GM23248 (cell line): ENCODE measurements at regions not wholly inside any gene's neighbourhood (a gene's known extent, or its start where the extent isn't known, plus 50 kb on each side); places are given as distances from the start of the nearest gene placed in this dataset.

Experiments
- DNase-seq: peaks from one replicate; pipeline ENCODE4 v3.0.0-alpha.2; 2015
- H2AFZ ChIP-seq: fragments of 200-600 bp; sonication (generic); 2 replicates; pipeline ENCODE4 v1.6.1; 2016; ENCODE audit warnings: antibody characterized with exemption
- H3F3A ChIP-seq: fragments of 200-600 bp; sonication (generic); 2 replicates; pipeline ENCODE4 v1.6.1; 2016; ENCODE audit warnings: mild to moderate bottlenecking, antibody characterized with exemption, mixed run types; ENCODE audit not compliant: insufficient read depth
- H3K27ac ChIP-seq: fragments of 200-600 bp; sonication (generic); 2 replicates; pipeline ENCODE4 v1.5.1; 2016; ENCODE audit warnings: mild to moderate bottlenecking
- H3K27me3 ChIP-seq: fragments of 200-600 bp; sonication (generic); replicated peaks from 2 replicates; pipeline ENCODE4 v1.6.1; 2016; ENCODE audit warnings: mild to moderate bottlenecking; ENCODE audit not compliant: insufficient read depth
- H3K36me3 ChIP-seq: fragments of 200-600 bp; sonication (generic); 2 replicates; pipeline ENCODE4 v1.6.1; 2016; ENCODE audit warnings: low read depth, mild to moderate bottlenecking
- H3K4me1 ChIP-seq: fragments of 200-600 bp; sonication (generic); 2 replicates; pipeline ENCODE4 v1.6.1; 2016; ENCODE audit warnings: mild to moderate bottlenecking; ENCODE audit not compliant: insufficient read depth
- H3K4me2 ChIP-seq: fragments of 200-600 bp; sonication (generic); one replicate; pipeline ENCODE4 v1.6.1; 2016; ENCODE audit warnings: mild to moderate bottlenecking; ENCODE audit not compliant: unreplicated experiment
- H3K4me3 ChIP-seq: fragments of 200-600 bp; sonication (generic); 2 replicates; pipeline ENCODE4 v1.5.1; 2016; ENCODE audit warnings: mild to moderate bottlenecking
- H3K79me2 ChIP-seq: fragments of 200-600 bp; sonication (generic); 2 replicates; pipeline ENCODE4 v1.6.1; 2016; ENCODE audit warnings: mild to moderate bottlenecking; ENCODE audit not compliant: insufficient read depth
- H3K9ac ChIP-seq: fragments of 200-600 bp; sonication (generic); 2 replicates; pipeline ENCODE4 v1.6.1; 2016; ENCODE audit warnings: mild to moderate bottlenecking
- H3K9me2 ChIP-seq: fragments of 200-600 bp; sonication (generic); 2 replicates; pipeline ENCODE4 v1.6.1; 2016; ENCODE audit warnings: mixed run types, mild to moderate bottlenecking, moderate library complexity; ENCODE audit not compliant: insufficient read depth
- H3K9me3 ChIP-seq: fragments of 200-600 bp; sonication (generic); one replicate; pipeline ENCODE4 v1.6.1; 2017; ENCODE audit warnings: low read depth
- H4K20me1 ChIP-seq: fragments of 200-600 bp; sonication (generic); 2 replicates; pipeline ENCODE4 v1.6.0; 2016; ENCODE audit not compliant: insufficient read depth
- EZH2 ChIP-seq: fragments of 200-600 bp; sonication (generic); IDR thresholded peaks from 2 replicates; pipeline ENCODE4 v1.6.1; 2018; ENCODE audit warnings: antibody characterized with exemption, mild to moderate bottlenecking; ENCODE audit not compliant: insufficient read depth, poor library complexity, severe bottlenecking
- EZH2phosphoT487 ChIP-seq: fragments of 200-600 bp; sonication (generic); IDR thresholded peaks from 2 replicates; pipeline ENCODE4 v1.6.1; 2018; ENCODE audit warnings: antibody characterized with exemption, moderate library complexity, mild to moderate bottlenecking, low read depth; ENCODE audit not compliant: insufficient read depth
- WGBS, 2 experiments: methylation state at CpG; one replicate each; pipeline ENCODE4 v1.1.6; 2015 to 2017; ENCODE audit warnings: low lambda C conversion rate in 2 of 2, low coverage in 1 of 2; ENCODE audit errors: missing lambda C conversion rate in 2 of 2; 5-methylcytosine and 5-hydroxymethylcytosine counted together
- in situ Hi-C: fragments of 300-500 bp; cut with MboI; formaldehyde crosslinking; loops from 2 replicates; pipeline ENCODE4 v1.15.0; 2020

DNA sequence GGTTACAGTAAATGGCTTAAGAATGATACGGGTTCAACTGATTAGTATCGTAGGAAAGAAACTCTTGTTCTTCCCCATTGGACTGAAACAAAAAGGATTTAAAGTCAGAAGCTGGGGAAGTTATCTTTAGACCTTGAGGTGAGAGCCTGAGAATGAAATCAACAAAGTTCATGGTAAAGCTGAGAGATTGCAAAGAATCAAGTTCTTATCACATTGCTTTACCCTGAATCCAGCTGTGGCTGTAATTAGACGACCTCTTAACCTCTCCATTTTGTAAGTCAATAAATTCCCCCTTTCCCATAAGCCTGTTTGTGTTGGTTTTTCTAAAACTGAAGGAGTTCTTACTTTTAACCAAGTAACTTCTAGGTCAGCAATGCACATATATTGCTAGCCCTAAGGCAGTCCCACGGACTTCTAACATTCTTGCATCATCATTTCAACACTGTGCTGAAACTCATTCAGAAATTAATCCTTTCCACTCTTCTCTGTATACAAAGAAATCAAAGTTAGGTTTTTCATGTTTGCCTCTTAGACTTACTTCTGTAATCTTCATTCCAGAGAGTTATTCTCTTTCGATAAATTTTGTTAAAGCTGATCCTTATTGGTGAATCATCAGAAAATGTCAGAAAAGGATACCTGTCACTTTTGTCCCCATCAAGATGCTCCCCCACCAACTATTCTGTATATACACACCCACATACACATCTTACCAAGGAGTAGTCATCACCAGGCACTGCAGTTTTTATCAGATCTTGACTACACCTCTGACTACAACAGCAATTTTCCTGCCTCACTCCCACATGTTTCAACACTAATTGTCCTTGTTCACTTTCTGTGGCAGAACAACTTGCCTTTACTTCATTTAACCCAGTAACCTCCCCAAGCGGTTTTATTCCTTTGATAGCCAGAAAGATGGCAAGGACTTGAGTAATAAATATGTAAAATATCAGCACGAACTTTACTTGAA, 77.9 kb upstream of the STK26 start:
- H3K4me2 ChIP-seq: no peak overlapping the region
- H3K36me3 ChIP-seq: no peaks in the 10 kb centered on the region
- no peaks in the 10 kb centered on the region for H3F3A ChIP-seq
- TF ChIP-seq EZH2 (no peak), EZH2phosphoT487 (no peak)
- WGBS, 2 experiments: 21 to 27% methylated on average over 7 of the region's 7 CpGs
- no peaks in the 10 kb centered on the region for H3K9me2 ChIP-seq
- in situ Hi-C loops: no loop called here
- H3K27ac ChIP-seq: no peak overlapping the region
- H3K79me2 ChIP-seq: no peaks in the 10 kb centered on the region
- DNase-seq: no peak
- no peak overlapping the region for H3K9ac ChIP-seq
- H3K27me3 ChIP-seq: no peaks in the 10 kb centered on the region
- no peaks in the 10 kb centered on the region for H4K20me1 ChIP-seq
- no peaks in the 10 kb centered on the region for H3K9me3 ChIP-seq
- no peak overlapping the region for H2AFZ ChIP-seq
- no peak overlapping the region for H3K4me3 ChIP-seq
- H3K4me1 ChIP-seq: no peaks in the 10 kb centered on the region

DNA sequence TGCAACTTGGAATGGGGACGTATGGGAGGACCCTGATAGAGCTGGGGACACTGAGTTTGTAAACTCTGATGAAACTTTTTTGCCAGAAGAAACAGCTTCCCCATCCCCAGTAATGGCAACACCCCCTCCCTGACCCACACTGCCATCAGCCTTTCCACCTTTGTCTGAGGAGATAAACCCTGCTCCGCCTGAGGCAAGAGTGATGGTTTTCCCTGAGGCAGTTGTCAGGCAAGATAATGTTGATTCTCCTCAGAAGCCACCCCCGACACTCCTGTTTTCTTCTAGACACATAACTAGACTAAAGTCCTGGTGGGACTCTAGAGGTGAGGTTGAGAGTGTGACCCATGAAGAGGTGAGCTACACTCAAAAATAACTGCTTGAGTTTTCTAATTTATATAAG, 71.9 kb upstream of the STK26 start:
- WGBS, 2 experiments: 41 to 47% methylated on average over 2 to 3 of the region's 3 CpGs
- no peak for TF ChIP-seq EZH2
- TF ChIP-seq EZH2phosphoT487: no peak
- Histone ChIP-seq H3K27me3 (no peaks in the 10 kb centered on the region), H3K9me2 (no peaks in the 10 kb centered on the region), H3K4me3 (no peak overlapping the region), H4K20me1 (no peaks in the 10 kb centered on the region), H3K4me2 (no peak overlapping the region), H3K79me2 (no peaks in the 10 kb centered on the region), H3K36me3 (no peaks in the 10 kb centered on the region), H3F3A (no peaks in the 10 kb centered on the region), H3K4me1 (no peaks in the 10 kb centered on the region), H3K9ac (no peak overlapping the region), H3K27ac (no peak overlapping the region), H2AFZ (no peak overlapping the region), H3K9me3 (no peaks in the 10 kb centered on the region)
- DNase-seq: no peak
- in situ Hi-C loops: no loop called here

DNA sequence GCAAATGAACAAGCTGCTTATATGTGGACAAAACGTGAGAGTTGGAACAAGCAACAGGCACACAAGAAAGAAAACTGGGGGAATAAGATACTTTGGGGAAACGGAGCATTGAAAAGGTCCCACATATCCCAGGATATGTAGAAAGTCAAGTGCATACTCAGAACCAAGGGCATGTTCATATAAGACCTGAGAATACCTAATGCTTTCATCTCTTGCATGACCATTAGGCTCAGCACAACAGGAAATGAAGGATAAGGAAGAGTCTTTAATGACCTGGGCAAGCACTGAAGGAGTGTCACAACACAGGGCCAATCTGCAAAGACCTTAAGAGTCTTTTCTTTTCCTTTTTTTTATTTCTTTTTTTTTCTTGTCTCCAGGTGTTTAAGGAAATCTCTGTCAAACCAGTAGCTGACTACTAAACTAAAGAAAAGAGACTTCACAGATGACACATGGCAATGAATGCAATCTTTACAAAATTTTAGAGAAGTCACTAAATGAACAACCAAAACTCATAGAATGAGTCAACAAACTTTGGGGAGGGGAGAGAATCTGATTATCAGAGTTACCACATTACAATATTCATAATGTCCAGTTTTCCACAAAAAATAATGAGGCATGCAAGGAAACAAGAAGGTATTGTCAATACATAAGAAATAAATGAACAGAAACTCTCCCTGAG, 67.9 kb upstream of the STK26 start:
- H3K9me3 ChIP-seq: no peaks in the 10 kb centered on the region
- H3K4me1 ChIP-seq: no peaks in the 10 kb centered on the region
- no peak overlapping the region for H3K9ac ChIP-seq
- DNase-seq: no peak
- H3K27ac ChIP-seq: no peak overlapping the region
- H3K9me2 ChIP-seq: no peaks in the 10 kb centered on the region
- H3K4me3 ChIP-seq: no peak overlapping the region
- H3K27me3 ChIP-seq: no peaks in the 10 kb centered on the region
- H3K4me2 ChIP-seq: no peak overlapping the region
- TF ChIP-seq EZH2 (no peak), EZH2phosphoT487 (no peak)
- no peaks in the 10 kb centered on the region for H3K36me3 ChIP-seq
- WGBS, 2 experiments: 7 to 11% methylated on average over 2 of the region's 2 CpGs
- H3K79me2 ChIP-seq: no peaks in the 10 kb centered on the region
- no peak overlapping the region for H2AFZ ChIP-seq
- H4K20me1 ChIP-seq: no peaks in the 10 kb centered on the region
- H3F3A ChIP-seq: no peaks in the 10 kb centered on the region
- in situ Hi-C loops: no loop called here

DNA sequence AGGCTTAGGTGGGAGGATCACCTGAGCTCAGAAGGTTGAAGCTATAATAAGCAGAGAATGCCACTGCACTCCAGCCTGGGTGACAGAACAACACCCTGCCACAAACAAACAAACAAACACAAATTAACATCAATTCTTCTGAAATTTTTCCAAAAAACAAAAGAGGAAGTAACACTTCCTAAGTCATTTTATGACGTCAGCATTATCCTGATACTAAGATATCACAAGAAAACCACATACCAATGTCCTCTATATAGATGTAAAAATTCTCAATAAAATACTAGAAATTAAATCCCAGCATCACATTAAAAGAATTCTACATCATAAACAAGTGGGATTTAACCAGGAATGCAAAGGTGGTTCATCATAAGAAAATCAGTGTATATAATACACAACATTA, 64.4 kb upstream of the STK26 start:
- Histone ChIP-seq H3K9ac (no peak overlapping the region), H3F3A (no peaks in the 10 kb centered on the region), H3K9me3 (no peaks in the 10 kb centered on the region), H3K4me1 (no peaks in the 10 kb centered on the region), H4K20me1 (no peaks in the 10 kb centered on the region), H3K4me2 (no peak overlapping the region), H3K27me3 (no peaks in the 10 kb centered on the region), H3K4me3 (no peak overlapping the region), H2AFZ (no peak overlapping the region), H3K79me2 (no peaks in the 10 kb centered on the region), H3K27ac (no peak overlapping the region), H3K9me2 (no peaks in the 10 kb centered on the region), H3K36me3 (no peaks in the 10 kb centered on the region)
- TF ChIP-seq EZH2phosphoT487: no peak
- TF ChIP-seq EZH2: no peak
- no peak for DNase-seq
- 0% methylated on average over 1 of the region's 1 CpG for WGBS, 2 experiments
- in situ Hi-C loops: no loop called here
